Upper lobe of left lung (tissue), 6 donors: ENCODE measurements at regions not wholly inside any gene's neighbourhood (a gene's known extent, or its start where the extent isn't known, plus 50 kb on each side); places are given as distances from the start of the nearest gene placed in this dataset.

ENCODE experiments used
- ATAC-seq, 2 donors: fragments of 200-7000 bp; cut with Tn5 transposase; one replicate each; pipeline ENCODE4 v1.9.1; 2022; ENCODE audit warnings: mild to moderate bottlenecking in 2 of 2, moderate library complexity in 2 of 2; ENCODE audit not compliant: low FRiP score in 2 of 2
- DNase-seq, 2 donors: peaks; one replicate each; pipeline ENCODE4 v3.0.0-alpha.2; 2019 to 2020
- H3K27ac ChIP-seq, 4 donors: fragments of 200-600 bp; sonication (generic); one replicate each; pipeline ENCODE4 v1.5.1; 2016 to 2019
- H3K27me3 ChIP-seq, 4 donors: fragments of 200-600 bp; sonication (generic); one replicate each; pipeline ENCODE4 v1.5.1; 2017 to 2019
- H3K36me3 ChIP-seq, 4 donors: fragments of 200-600 bp; sonication (generic); one replicate each; pipeline ENCODE4 v1.5.1; 2016 to 2019
- H3K4me1 ChIP-seq, 4 donors: fragments of 200-600 bp; sonication (generic); one replicate each; pipeline ENCODE4 v1.5.1; 2018 to 2019
- H3K4me3 ChIP-seq, 4 donors: fragments of 200-600 bp; sonication (generic); one replicate each; pipeline ENCODE4 v1.5.1; 2017 to 2019; ENCODE audit warnings: mild to moderate bottlenecking in 2 of 4, moderate library complexity in 1 of 4
- H3K9me3 ChIP-seq, 4 donors: fragments of 200-600 bp; sonication (generic); one replicate each; pipeline ENCODE4 v1.5.1; 2018 to 2019
- EP300 ChIP-seq, 4 donors: sonication (generic); formaldehyde crosslinking; IDR thresholded peaks; one replicate each; pipeline ENCODE4 v1.5.1; 2017; ENCODE audit warnings: antibody characterized with exemption in 4 of 4, control low read depth in 2 of 4
- POLR2A ChIP-seq, 4 donors: fragments of 450-650 bp; IDR thresholded peaks; one replicate each; pipeline ENCODE4 v1.5.1; 2016 to 2017; ENCODE audit warnings: antibody characterized with exemption in 4 of 4, mild to moderate bottlenecking in 2 of 4
- POLR2AphosphoS5 ChIP-seq, 2 donors: sonication (generic); formaldehyde crosslinking; IDR thresholded peaks; one replicate each; pipeline ENCODE4 v1.5.1; 2017; ENCODE audit warnings: antibody characterized with exemption in 2 of 2
- WGBS, 2 donors: methylation state at CpG; one replicate each; pipeline ENCODE4 v1.1.5; 2017 to 2018; 5-methylcytosine and 5-hydroxymethylcytosine counted together
- TF ChIP-seq, protein P1 (sequence below), 6 experiments: fragments of 450-650 bp in 4 of 6; fragments of 200-600 bp in 2 of 6; sonication (generic) in 2 of 6; IDR thresholded peaks; one replicate each; pipeline ENCODE4 v1.5.1; 2016 to 2019; ENCODE audit warnings: antibody characterized with exemption in 6 of 6
- donor health status: DM: no; HTN: no; CAD: no; lungs with moderate emphysema.
- donor health status: DM: no; HTN: yes; CAD: no; lungs with severe emphysema.

DNA sequence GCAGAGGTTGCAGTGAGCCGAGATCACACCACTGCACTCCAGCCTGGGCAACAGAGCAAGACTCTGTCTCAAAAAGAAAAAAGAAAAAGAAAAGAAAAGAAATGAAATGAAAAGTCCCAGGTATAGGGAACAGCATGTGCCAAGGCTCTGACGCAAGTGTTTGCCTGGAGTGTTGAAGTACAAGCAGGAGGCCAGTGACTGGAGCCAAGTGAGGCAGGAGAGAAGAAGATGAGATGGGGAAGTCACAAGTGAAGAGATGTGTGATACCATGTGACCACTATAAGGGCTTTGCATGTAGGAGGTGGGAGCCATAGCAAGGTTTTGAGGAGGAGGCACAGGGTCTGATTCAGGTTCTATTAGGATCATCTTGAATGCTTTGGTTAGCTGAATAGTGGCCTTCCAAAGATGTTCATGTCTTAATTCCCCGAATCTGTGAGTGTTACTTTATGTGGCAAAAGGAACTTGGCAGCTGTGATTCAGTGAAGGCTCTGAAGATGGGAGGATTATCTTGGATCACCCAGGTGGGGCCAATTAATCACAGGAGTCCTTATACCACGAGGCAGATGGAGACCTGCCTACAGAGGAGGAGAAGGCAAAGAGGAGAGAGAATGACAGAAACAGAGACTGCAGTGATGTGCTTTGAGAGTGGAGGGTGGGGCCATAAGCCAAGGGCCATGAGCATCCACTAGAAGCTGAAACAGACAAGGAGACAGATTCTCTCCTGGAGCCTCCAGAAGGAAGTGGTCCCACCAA, 91.1 kb upstream of the PTPN1 start:
- TF ChIP-seq, protein P1, sequence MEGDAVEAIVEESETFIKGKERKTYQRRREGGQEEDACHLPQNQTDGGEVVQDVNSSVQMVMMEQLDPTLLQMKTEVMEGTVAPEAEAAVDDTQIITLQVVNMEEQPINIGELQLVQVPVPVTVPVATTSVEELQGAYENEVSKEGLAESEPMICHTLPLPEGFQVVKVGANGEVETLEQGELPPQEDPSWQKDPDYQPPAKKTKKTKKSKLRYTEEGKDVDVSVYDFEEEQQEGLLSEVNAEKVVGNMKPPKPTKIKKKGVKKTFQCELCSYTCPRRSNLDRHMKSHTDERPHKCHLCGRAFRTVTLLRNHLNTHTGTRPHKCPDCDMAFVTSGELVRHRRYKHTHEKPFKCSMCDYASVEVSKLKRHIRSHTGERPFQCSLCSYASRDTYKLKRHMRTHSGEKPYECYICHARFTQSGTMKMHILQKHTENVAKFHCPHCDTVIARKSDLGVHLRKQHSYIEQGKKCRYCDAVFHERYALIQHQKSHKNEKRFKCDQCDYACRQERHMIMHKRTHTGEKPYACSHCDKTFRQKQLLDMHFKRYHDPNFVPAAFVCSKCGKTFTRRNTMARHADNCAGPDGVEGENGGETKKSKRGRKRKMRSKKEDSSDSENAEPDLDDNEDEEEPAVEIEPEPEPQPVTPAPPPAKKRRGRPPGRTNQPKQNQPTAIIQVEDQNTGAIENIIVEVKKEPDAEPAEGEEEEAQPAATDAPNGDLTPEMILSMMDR (IDR thresholded peaks at IDR 0.05), result no peak
- TF ChIP-seq POLR2AphosphoS5 (IDR thresholded peaks at IDR 0.05), result peak; percentile 53 to 74
- peak in 1 of 4 donors; percentile 19 for TF ChIP-seq POLR2A (IDR thresholded peaks at IDR 0.05)
- TF ChIP-seq EP300 (IDR thresholded peaks at IDR 0.05), result peak in 3 of 4 donors; percentile 80 to 99 (median 90)
- ATAC-seq (no peak), DNase-seq (peak in 1 of 2 donors; percentile 87)
- peaks cover 0 to 5% (median 2%) of the 10 kb centered on the region in 4 donors for H3K9me3 ChIP-seq
- H3K4me1 ChIP-seq, result peaks cover 46 to 70% (median 55%) of the 10 kb centered on the region in 4 donors
- 64 to 89% methylated on average over 4 of the region's 4 CpGs for WGBS, 2 donors
- peak overlapping the region; percentile 10 to 95 (median 63) for H3K27ac ChIP-seq
- no peak overlapping the region for H3K4me3 ChIP-seq
- H3K27me3 ChIP-seq, result no peaks in the 10 kb centered on the region
- H3K36me3 ChIP-seq, result no peaks in the 10 kb centered on the region

DNA sequence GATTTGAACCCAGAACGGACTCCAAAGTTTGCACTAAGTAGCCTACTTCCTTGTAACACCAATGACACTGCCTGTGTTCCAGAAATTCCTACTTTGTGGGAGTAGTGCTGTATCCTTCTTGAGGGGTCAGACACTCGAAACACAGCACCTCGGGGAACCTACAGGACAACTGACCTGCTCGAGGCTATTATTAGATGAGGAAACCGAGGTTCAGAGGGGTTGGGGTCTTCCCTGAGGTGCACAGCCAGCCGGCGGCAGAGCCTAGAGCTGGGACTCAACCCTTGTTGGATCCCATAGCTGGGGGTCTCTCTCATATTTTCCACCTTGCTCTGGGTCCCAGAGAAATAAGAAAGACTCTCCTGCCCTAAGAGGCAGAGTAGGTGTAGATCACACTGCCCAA, 89.8 kb upstream of the PTPN1 start:
- no peak for DNase-seq
- no peaks in the 10 kb centered on the region for H3K36me3 ChIP-seq
- peaks cover 0 to 5% (median 2%) of the 10 kb centered on the region in 4 donors for H3K9me3 ChIP-seq
- ATAC-seq, result no peak
- TF ChIP-seq, protein P1 (IDR thresholded peaks at IDR 0.05), result no peak
- TF ChIP-seq POLR2AphosphoS5 (IDR thresholded peaks at IDR 0.05), result no peak
- no peak for TF ChIP-seq EP300 (IDR thresholded peaks at IDR 0.05)
- WGBS, 2 donors, result 88 to 94% methylated on average over 5 to 7 of the region's 7 CpGs
- no peaks in the 10 kb centered on the region for H3K27me3 ChIP-seq
- H3K27ac ChIP-seq, result peak overlapping the region in 2 of 4 donors; percentile 19 to 52
- H3K4me1 ChIP-seq, result peaks cover 33 to 60% (median 47%) of the 10 kb centered on the region in 4 donors
- H3K4me3 ChIP-seq, result no peak overlapping the region

GRCh38 chr20:50421356-50422340, 88.5 kb upstream of the PTPN1 start:
- peaks cover 0 to 5% (median 2%) of the 10 kb centered on the region in 4 donors for H3K9me3 ChIP-seq
- H3K27ac ChIP-seq, result peak overlapping the region; percentile 76 to 86 (median 84)
- H3K27me3 ChIP-seq, result no peaks in the 10 kb centered on the region
- TF ChIP-seq, protein P1 (IDR thresholded peaks at IDR 0.05), result no peak
- TF ChIP-seq POLR2A (IDR thresholded peaks at IDR 0.05) (no peak), POLR2AphosphoS5 (IDR thresholded peaks at IDR 0.05) (no peak), EP300 (IDR thresholded peaks at IDR 0.05) (no peak)
- DNase-seq (no peak), ATAC-seq (peak in 1 of 2 donors; percentile 11)
- H3K4me3 ChIP-seq, result no peak overlapping the region
- WGBS, 2 donors, result 76 to 90% methylated on average over 6 of the region's 6 CpGs
- H3K4me1 ChIP-seq, result peaks cover 22 to 51% (median 39%) of the 10 kb centered on the region in 4 donors
- H3K36me3 ChIP-seq, result no peaks in the 10 kb centered on the region

- Histone ChIP-seq H3K4me3 (no peak overlapping the region), H3K27me3 (no peaks in the 10 kb centered on the region), H3K4me1 (peaks cover 33 to 51% (median 47%) of the 10 kb centered on the region in 4 donors), H3K9me3 (peaks cover 0 to 5% (median 2%) of the 10 kb centered on the region in 4 donors), H3K27ac (peak overlapping the region; percentile 76 to 86 (median 84)), H3K36me3 (no peaks in the 10 kb centered on the region)
- TF ChIP-seq, protein P1 (IDR thresholded peaks at IDR 0.05), result no peak
- TF ChIP-seq EP300 (IDR thresholded peaks at IDR 0.05), result no peak
- no peak for TF ChIP-seq POLR2AphosphoS5 (IDR thresholded peaks at IDR 0.05)
- TF ChIP-seq POLR2A (IDR thresholded peaks at IDR 0.05), result no peak
- ATAC-seq (no peak), DNase-seq (no peak)
- 88 to 90% methylated on average over 6 of the region's 6 CpGs for WGBS, 2 donors
Measured at GRCh38 chr20:50423758-50424157, 86.4 kb upstream of the PTPN1 start.
